Brain pericyte (primary cell): ENCODE measurements at regions not wholly inside any gene's neighbourhood (a gene's known extent, or its start where the extent isn't known, plus 50 kb on each side); places are given as distances from the start of the nearest gene placed in this dataset.
"Not testable (repeated sequence)": the region's sequence is repeated elsewhere in the genome, so short reads cannot be mapped to it uniquely, and the experiment has no call there.

Experiments
- DNase-seq: peaks from one replicate; pipeline ENCODE4 v3.0.0-alpha.2; 2012; ENCODE audit warnings: low read depth, low spot score

DNA sequence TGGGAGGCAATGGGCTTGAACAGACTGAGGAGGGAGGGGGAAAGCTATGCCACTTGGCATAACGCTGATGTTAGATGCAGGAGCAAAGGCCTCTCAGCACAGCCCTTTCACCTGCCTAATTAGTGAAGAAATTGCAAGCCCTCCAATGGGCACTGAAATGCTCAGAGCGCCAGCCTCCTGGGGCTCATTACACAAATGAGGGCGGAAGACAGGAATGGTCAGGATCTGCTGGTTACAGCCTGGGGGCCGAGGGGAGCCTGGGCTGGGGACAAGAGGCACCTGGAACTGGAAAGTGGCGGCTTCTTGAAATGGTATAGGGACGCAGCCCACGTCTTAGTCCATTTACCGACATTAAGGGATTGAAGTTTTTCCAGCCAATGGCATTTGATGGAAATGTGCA, 50.2 kb upstream of the PLET1 start:
- no peak for DNase-seq

DNA sequence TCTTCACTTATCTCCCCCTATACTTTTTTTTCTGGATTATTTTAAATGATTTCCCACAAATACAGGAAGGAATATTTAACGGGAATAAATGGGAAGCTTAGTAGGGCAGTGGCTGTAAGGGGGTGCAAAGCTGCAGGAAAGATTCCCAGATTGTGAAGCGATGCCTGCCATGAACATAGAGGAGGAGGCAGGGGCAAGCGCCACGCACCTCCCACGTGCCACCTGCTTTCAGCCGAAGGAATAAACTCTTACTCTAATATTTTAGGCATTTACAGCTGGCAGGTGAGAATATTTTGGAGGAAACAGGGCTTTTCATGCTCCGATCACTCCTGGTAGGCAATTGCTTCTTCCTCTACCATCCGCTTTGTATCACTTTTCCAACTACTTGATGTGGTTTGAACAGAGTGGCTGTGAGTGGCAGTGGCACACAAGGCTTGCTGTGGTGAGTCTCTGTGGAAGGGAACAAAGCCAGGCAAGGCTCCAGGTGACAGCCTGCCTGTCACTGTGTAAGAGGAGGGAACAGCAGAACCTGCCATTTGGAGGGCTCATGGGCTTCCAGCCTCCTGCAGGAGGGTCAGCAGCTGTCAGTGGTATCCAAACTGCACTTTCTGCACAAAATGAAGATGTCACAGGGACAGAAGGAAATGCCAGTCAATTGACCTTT, 54.5 kb upstream of the PLET1 start:
- no peak for DNase-seq

DNA sequence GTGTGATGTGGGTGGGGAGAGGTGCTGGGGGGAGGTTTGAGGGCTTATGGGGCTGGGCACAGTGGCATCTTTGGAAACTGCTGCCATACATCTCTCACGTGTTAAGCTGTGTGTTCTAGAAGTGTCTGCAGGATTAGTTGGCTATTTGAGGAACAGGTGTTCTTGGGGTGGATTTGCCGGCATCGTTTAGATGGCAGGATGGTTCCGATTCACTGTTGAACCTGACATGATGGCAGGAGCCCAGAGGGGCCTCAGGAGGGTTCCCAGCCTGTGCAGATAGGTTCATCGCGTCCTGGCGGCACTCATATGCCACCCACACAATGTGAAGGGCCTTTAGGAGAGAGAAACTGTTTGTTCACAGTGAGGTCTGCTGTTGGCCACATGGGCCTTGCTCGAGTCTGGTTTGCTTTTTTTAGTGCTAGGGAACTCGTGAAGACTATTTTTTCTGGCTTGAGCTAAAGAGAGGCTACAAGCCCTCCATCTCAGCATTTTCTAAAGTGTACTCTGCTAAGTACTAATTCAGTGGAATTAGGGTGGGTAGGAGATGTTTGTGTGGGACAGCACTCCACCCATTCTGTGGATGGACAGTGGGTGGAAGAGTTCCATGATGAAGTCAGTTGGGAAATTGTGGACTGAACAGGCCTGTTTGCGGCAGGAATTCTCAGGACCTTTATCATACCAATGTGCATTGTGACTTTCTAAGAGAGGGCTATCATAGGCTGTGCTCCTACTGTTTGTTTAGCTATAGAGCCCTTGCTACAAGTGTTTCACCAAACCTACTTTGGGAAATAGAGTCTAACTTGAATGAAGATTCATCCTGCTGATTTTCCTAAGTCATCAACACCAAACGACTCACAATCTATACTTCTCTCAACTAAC, 55.4 kb upstream of the PLET1 start:
- DNase-seq: no peak

DNA sequence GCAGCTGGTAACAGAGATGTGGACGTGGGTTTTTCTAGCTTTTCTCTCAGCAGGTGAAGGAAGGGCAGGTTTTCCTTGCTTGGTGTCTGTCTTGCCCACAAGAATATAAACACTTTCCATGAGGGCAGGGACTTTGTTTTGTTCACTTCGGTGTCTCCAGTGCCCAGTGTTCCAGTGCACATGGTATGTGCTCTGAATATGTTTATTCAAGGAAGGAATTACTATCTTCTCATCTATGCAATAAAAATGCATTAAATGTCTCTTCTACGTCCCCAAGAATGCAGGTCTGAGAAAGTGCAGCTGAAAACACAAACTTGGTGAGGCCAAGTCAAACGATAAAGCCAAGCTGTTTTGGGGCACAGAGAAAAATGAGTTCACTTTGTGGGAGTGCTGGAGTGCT, 56.3 kb upstream of the PLET1 start:
- DNase-seq: no peak

DNA sequence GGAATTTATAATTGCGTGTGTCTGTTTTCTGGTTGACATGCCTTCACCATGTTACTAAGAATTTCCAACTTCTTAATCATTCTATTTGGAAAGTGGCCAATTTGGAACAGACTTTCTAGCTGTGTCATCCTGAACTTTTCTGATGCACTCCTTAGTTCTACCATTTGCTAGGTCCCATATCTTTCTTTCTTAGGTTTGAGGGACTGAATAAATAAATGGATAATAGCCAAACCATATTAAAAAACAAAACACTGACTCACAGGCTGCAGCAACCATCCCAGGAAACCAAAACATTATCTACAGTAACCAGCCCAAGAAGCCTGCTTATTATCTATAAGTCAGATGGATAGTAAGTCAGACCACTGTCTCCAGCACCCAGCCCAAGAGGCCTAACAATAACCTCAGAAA, 57.5 kb upstream of the PLET1 start:
- DNase-seq: peak; percentile 51

DNA sequence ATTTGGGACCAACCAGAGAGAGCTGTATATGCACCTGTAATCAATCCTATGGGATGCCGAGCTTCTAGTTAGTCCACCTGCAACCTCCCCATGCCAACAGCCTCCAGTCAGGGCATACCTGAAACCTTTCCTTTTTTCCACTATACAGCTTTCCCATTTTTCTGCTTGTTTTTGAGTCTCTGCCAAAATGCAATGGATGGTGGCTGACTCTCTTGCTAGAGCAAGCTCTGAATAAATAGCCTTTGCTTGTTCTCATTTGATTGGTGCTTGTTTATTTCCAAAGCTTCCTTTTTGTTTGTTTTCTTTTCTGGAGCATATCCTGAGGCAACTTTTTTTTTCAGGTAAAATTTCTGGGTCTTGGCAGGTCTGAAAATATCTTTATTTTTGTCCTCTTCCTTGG, 58.0 kb upstream of the PLET1 start:
- DNase-seq: no peak

DNA sequence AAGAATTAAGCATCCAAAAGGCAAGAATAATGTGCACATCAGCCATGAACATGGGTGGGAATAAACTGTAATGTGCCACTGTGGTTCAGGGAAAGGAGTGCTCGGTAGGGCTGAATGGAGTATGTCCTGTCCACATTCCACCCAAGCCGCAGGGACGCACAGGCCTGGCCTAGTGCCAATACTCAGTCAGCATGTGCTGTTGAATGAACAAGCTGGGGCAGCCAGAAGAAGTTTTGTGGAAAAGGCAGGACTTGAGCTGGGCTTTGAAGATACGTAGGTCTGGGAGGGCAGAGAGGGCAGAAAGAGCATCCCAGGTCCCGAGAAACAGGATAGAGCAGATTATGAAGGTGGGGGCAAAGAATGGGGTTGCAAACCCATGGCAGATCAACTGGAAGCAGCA, 60.0 kb upstream of the PLET1 start:
- peak; percentile 33 for DNase-seq

DNA sequence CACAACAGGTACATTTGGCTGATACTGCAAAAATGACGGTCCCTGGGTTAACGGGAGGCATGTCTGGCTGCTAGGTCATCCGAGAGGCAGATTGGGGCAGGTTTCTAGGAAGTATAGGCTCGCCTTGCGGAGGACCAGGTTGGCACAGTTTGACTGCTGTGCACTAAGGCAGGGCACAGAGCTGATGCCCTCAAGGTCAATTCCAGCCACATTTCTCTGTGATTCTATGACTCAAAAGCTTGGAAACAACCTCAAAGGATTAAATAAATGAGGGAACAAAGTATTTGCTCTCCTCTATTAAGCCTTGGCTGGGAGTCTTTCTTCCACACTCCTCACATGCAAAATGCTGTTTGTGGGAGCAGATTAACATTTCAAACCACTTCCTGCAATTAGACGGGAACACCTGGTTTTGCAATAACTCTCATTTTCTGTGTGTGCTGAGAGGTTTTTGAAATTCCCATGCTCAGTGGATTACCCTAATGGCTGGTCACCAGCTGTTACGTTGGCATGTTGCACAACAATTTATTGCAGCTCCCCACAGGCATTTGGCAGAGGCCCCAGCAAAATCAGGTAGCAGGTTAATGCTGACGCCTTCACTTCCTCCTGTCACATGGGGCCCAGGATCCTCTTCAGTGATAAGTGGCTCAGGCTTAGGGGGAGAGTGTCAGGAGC, 61.0 kb upstream of the PLET1 start:
- DNase-seq: no peak

DNA sequence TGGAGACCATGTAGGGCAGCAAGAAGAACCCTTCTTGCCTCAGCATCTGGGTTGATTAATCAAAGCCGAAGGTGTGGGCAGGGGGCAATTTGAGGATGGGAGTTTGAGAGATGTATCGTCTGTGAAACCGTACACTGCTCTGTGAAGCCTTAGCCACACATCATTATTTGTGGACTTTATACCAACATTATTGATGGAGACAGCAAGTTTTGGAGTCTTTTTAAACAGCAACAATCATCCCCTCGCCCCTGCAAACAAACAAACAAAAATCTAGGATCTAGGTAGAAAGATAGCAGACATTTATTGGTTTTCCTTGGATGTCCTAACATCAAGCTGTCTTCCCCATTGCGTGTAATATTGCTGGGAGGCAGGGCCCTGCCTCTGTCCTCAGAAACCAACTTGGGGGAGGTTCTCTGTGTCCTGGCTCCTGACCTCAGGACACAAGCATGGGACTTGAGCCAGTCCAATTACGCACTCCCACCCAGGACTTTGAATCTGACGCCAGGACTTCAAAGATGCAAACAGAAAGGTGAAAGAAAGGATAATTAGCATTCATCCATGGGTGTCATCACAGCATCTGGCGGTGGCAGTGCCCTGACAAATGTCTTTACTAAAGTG, 61.6 kb upstream of the PLET1 start:
- DNase-seq: no peak

DNA sequence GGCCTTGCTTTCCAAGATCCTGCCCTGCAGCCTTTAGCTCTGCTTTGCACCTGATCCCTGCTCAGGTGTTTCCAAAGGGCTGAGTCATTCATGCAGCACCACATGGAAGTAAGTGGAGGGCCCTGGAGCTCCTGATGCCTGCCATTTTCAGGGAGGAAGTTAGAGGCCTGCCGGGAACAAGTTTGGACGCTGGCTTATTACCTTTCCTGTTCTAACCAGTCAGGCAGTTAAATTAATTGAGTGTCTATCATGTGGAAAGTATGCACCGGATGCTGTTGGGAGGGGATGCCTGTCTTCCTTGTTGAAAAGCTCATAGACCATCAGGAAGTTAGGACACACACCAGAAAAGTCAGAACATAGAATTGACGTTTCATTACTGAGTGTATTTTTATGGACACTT, 73.7 kb upstream of the PLET1 start:
- no peak for DNase-seq

DNA sequence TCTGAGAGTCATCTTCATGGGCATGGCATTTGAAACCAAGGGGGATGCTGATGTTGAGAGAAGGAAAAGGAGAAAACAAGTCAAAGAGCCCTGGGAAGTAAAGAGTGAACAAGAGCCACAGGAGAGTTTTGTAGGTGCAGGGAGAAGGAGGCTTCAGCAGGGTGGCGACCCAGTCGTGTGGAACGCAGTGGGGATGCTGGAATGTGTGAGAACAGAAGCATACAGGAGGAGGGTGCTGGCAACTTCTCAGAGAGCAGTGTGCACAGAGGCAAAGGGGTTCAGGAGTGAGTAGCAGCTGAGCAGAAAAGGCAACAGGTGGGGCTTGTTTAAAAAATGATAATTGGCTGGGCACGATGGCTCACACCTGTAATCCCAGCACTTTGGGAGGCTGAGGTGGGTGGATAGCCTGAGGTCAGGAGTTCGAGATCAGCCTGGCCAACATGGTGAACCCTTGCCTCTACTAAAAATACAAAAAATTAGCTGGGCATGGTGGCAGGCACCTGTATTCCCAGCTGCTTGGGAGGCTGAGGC, 75.8 kb upstream of the PLET1 start:
- no peak for DNase-seq

DNA sequence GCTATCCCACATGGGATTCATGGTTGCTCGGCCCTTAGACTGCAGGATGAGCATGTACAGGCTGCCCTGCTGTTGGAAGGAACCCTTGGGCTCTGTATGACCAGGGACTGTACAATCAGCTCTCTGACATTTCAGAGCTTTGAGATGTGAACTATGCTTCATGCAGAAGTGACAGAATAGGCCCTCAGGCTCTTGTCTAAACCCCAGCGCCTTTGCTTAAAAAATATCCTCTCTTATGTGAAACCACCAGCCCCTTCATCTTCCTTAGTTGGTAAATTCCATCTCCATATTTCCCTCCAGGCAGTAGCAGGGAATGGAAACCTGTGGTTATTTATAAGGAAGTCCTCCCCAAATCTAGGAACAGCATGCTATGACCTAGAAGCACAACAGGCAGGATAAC, 78.9 kb upstream of the PLET1 start:
- no peak for DNase-seq

DNA sequence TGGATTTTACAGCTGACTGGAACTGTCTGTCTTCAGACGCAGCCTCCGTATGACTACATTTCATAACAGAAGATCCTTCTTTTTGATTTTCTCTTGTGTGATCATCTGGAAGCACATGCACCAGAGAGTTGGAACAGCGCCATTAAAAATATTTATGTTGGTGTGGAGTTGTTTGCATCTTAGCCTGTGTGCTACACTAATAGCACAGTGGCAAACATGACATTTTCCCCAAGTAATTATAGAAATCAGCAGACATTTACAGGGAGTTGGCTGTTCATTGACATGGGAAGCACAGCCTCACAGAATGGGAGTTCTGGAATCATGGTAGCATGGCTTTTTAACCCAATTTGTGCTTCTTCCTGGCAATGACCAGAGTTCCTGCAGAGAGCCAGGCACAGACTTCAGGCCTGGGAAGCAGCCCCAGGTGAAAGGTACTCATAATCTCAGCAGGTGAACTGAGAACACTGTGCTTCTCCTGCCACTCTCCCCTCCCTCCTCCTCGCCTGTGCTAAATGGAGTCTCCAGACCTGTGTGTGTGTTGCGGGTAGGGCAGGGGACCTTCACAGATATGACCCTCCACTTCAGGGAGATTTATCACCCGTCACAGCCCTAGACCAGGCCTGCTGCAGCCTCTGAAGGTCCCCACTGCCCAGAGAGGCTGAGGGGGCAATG, 82.8 kb upstream of the PLET1 start:
- DNase-seq: peak; percentile 24

DNA sequence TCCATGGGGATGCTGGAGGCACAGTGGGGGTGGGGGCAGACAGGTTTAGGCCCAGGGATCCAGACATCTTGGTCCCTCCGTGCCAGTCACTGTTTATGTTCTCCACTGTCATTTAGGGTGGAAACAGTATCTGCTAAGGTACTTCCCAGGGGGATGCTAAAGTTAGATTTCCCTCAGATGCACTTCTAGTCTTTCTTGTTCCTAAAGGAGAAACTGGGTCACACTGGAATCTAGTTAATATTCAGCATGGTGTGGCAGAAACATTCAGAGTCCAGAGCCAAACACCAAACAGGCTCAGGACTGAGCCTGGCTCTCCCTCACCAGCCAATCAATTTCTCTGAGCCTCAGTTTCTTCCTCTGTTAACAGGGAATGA, 83.4 kb upstream of the PLET1 start:
- DNase-seq: no peak

DNA sequence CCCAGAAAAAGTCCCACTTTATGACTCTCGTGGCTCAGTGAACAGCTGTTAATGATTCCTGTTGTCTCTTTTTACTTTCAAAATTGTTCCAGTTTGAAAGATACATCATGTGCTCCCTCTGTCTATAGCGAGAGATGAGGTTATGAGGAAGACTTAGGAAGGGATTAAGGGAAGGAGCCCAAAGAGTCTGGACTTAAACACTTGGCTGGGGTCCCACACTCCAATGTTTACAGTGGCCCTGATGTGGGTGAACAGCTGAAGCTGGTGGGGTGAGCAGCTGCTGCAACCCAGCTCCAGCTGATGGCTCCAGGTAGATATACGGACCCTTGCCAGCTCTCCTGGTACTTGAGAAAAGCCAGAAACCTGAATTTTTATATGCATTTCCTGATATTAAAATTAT, 84.5 kb upstream of the PLET1 start:
- no peak for DNase-seq

DNA sequence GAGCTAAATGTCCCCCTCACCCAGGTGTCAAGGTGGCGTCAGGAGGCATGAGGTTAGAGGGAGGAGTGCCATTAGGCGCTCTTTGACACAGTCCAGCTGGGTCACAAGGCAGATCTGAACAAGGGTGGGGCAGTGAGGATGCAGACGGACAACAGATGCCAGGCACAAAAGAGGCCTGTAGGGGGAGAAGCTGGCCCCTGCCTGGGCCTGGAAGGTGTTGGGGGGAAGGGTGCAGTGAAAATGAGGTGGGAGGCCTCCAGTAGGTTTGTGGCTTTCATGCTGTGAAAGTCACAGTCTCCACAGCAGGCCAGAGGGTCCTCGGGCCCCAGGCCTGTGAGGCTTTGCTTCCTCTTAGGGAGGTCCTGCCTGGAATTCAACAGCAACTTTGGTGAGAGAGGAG, 85.0 kb upstream of the PLET1 start:
- no peak for DNase-seq

DNA sequence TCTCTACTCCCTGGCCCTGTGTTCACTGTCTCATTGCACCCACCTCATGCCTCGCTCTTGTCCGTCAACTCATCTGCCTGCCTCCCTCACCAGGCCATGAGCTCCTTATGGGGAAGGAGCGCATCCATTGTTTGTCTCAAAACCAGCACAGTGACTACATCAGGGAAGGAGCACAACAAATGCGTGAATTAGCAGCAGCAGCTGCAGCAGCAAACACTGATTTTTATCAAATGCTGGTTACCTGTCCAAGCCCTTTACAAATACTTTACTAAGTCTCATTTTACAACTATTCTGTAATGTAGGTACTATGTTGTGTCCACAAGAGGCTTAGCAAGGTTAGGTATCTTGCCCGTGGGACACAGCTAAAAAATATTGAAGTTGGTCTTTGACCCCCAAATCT, 85.9 kb upstream of the PLET1 start:
- DNase-seq: no peak

DNA sequence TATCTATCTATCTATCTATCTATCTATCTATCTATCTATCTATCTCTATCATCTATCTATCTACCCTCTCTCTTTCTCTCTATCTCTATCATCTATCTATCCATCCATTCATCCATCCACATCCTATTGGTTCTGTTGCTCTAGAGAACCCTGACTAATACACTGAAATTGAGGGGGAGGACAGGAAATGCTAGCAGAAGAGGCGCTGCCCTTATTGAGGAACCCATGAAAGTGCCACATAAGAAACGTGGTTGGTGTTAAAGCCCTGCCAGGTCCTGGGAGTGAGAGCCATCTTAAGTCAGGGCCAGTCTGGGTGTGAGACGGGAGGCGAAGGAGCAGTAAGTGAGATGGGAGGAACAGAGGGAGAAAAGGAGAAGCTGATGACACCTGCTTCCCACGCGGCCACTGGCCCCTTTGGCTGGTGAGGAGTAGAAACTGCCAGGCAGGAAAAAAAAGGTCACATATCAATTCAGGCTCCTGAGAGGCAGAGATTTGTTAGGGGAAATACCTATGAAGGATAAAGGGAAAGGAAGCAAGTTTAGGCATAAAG, 87.9 kb upstream of the PLET1 start:
- no peak for DNase-seq

DNA sequence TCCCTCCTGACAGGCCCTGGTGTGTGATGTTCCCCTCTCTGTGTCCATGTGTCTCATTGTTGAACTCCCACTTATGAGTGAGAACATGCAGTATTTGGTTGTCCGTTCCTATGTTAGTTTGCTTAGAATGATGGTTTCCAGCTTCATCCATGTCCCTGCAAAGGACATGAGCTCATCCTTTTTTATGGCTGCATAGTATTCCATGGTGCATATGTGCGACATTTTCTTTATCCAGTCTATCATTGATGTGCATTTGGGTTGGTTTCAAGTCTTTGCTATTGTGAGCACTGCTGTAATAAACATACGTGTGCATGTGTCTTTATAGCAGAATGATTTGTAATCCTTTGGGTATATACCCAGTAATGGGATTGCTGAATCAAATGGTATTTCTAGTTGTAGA, 90.8 kb upstream of the PLET1 start:
- not testable (repeated sequence) for DNase-seq

DNA sequence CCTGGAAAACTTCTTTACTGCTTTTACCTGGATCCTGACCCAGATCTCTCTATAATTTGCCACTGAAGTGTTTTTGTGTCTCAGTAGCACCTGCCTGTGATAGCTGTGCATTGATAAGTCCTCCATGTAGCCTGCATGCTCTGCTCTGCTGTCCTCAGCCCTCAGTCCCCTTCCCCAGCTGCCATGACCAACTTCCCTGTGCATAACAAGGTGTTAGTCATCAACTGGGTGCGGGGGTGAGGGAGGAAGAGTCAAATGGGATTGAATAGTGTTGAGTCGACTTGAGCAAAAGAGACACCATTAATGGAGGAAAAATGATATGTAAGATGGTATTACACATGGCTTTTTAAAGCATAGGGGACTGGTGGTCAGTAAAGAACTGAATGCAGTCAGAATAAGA, 92.2 kb upstream of the PLET1 start:
- DNase-seq: no peak

DNA sequence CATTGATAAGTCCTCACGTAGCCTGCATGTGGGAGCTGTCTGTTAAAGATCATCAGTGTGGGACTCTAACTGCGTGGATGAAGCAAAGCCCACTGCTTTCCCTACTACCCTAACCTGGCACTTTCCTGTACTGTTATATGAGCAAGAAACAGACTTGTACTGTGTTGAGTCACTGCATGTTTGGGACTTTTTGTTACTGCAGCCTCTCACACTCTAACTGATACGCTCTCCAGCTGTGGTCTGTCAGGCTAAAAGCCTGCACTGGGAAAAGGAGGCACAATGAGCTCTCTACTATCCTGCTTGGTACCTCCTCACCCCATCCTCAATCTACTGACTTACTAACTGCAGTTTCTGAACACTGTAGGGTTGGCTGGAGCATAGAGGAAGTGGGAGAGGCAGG, 93.7 kb upstream of the PLET1 start:
- DNase-seq: no peak
